ENCODE measurements at regions not wholly inside any gene's neighbourhood (a gene's known extent, or its start where the extent isn't known, plus 50 kb on each side); places are given as distances from the start of the nearest gene placed in this dataset.

GRCh38 chr2:195307751-195308150 is 349.3 kb upstream of the SLC39A10 start:
- no peaks in the 10 kb centered on the region for H3K4me1 ChIP-seq (ENCODE audit: control insufficient read depth, insufficient read depth, low read length)
- no peaks in the 10 kb centered on the region for H3K27me3 ChIP-seq (ENCODE audit: control insufficient read depth, insufficient read depth, low read length, poor library complexity, severe bottlenecking)
- WGBS, 2 experiments, result 37 to 41% methylated on average over 7 of the region's 7 CpGs
- H3K9me3 ChIP-seq (ENCODE audit: control insufficient read depth, low read length), result no peaks in the 10 kb centered on the region
- H3K27ac ChIP-seq (ENCODE audit: insufficient read depth, low read depth, low read length, poor library complexity, severe bottlenecking), result no peak overlapping the region
- no peaks in the 10 kb centered on the region for H3K36me3 ChIP-seq (ENCODE audit: control insufficient read depth, insufficient read depth, low read length)
- H3K4me3 ChIP-seq (ENCODE audit: insufficient read depth, low read depth, low read length), result no peak overlapping the region

DNA sequence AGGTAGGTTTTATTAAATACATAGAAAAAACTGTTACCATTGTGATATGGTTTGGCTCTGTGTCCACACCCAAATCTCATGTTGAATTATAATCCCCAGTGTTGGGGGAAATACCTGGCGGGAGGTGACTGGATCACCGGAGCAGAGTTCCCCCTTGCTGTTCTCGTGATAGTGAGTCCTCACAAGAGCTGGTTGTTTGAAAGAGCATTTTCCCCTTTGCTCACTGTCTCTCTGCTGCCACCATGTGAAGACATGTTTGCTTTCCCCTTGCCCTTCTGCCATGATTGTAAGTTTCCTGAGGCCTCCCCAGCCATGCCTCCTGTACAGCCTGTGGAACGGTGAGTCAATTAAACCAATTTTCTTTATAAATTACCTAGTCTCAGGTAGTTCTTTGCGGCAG is 352.7 kb upstream of the SLC39A10 start:
- no peaks in the 10 kb centered on the region for H3K9me3 ChIP-seq (ENCODE audit: control insufficient read depth, low read length)
- H3K27me3 ChIP-seq (ENCODE audit: control insufficient read depth, insufficient read depth, low read length, poor library complexity, severe bottlenecking), result no peaks in the 10 kb centered on the region
- 74 to 75% methylated on average over 4 to 5 of the region's 5 CpGs for WGBS, 2 experiments

GRCh38 chr2:195300631-195301030 is 356.4 kb upstream of the SLC39A10 start:
- H3K4me3 ChIP-seq (ENCODE audit: insufficient read depth, low read depth, low read length), result no peak overlapping the region
- H3K27me3 ChIP-seq (ENCODE audit: control insufficient read depth, insufficient read depth, low read length, poor library complexity, severe bottlenecking), result no peaks in the 10 kb centered on the region
- H3K9me3 ChIP-seq (ENCODE audit: control insufficient read depth, low read length), result no peaks in the 10 kb centered on the region
- H3K4me1 ChIP-seq (ENCODE audit: control insufficient read depth, insufficient read depth, low read length), result no peaks in the 10 kb centered on the region
- 83% methylated on average over 1 of the region's 2 CpGs; no CpG with 5 or more reads in 1 of the 2 experiments for WGBS, 2 experiments
- no peaks in the 10 kb centered on the region for H3K36me3 ChIP-seq (ENCODE audit: control insufficient read depth, insufficient read depth, low read length)
- no peak overlapping the region for H3K27ac ChIP-seq (ENCODE audit: insufficient read depth, low read depth, low read length, poor library complexity, severe bottlenecking)

More for the DNA sequence above, 352.7 kb upstream of the SLC39A10 start:
- Histone ChIP-seq H3K4me3 (ENCODE audit: insufficient read depth, low read depth, low read length) (no peak overlapping the region), H3K36me3 (ENCODE audit: control insufficient read depth, insufficient read depth, low read length) (no peaks in the 10 kb centered on the region), H3K4me1 (ENCODE audit: control insufficient read depth, insufficient read depth, low read length) (no peaks in the 10 kb centered on the region), H3K27ac (ENCODE audit: insufficient read depth, low read depth, low read length, poor library complexity, severe bottlenecking) (no peak overlapping the region)

DNA sequence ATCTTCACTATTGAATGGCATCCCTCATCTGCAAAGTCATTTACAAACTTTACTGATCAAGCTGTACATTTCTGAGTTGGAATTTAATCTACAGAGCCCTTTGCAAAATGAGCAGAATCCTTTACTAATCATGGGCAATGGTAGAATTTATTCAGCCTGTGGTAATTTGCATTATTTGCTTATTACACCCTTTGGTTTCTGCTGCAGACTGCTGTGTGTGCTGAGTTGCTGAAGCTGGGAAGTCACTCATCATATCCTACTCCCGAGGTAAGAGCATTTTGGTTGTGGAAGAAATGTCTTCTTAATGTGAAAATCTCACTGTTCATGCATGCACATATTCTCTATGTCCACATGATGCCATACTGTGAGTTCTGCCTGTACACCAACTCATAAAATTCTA is 357.4 kb upstream of the SLC39A10 start:
- Histone ChIP-seq H3K4me3 (ENCODE audit: insufficient read depth, low read depth, low read length) (no peak overlapping the region), H3K9me3 (ENCODE audit: control insufficient read depth, low read length) (no peaks in the 10 kb centered on the region), H3K4me1 (ENCODE audit: control insufficient read depth, insufficient read depth, low read length) (no peaks in the 10 kb centered on the region), H3K27me3 (ENCODE audit: control insufficient read depth, insufficient read depth, low read length, poor library complexity, severe bottlenecking) (no peaks in the 10 kb centered on the region), H3K36me3 (ENCODE audit: control insufficient read depth, insufficient read depth, low read length) (no peaks in the 10 kb centered on the region), H3K27ac (ENCODE audit: insufficient read depth, low read depth, low read length, poor library complexity, severe bottlenecking) (no peak overlapping the region)
- 71% methylated on average over 1 of the region's 1 CpG; no CpG with 5 or more reads in 1 of the 2 experiments for WGBS, 2 experiments

- H3K36me3 ChIP-seq (ENCODE audit: control insufficient read depth, insufficient read depth, low read length), result no peaks in the 10 kb centered on the region
- no peaks in the 10 kb centered on the region for H3K4me1 ChIP-seq (ENCODE audit: control insufficient read depth, insufficient read depth, low read length)
- H3K9me3 ChIP-seq (ENCODE audit: control insufficient read depth, low read length), result no peaks in the 10 kb centered on the region
- no peaks in the 10 kb centered on the region for H3K27me3 ChIP-seq (ENCODE audit: control insufficient read depth, insufficient read depth, low read length, poor library complexity, severe bottlenecking)
- H3K4me3 ChIP-seq (ENCODE audit: insufficient read depth, low read depth, low read length), result no peak overlapping the region
- no peak overlapping the region for H3K27ac ChIP-seq (ENCODE audit: insufficient read depth, low read depth, low read length, poor library complexity, severe bottlenecking)
- WGBS, 2 experiments, result 81 to 94% methylated on average over 1 of the region's 1 CpG
Measured at GRCh38 chr2:195296490-195296889, 360.5 kb upstream of the SLC39A10 start.

DNA sequence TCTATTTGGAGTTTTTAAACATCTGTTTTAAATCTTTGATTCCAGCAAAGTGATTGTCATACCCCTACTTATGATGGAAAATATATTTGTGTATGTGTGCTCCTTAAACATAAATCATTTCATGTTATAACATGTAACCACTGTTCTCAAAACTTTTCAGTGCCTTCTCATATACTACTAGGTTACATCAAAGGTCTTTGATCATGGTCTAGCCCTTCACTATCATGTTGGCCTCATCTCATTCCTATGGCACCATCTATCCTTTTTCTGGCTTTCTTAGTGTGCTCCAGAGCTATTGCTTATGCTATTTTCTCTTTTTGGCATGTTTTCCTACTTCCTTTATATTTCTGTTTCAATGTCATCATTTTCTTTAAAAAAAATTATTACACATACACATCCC is 367.9 kb upstream of the SLC39A10 start:
- H3K4me3 ChIP-seq (ENCODE audit: insufficient read depth, low read depth, low read length), result no peak overlapping the region
- no peaks in the 10 kb centered on the region for H3K36me3 ChIP-seq (ENCODE audit: control insufficient read depth, insufficient read depth, low read length)
- no peaks in the 10 kb centered on the region for H3K9me3 ChIP-seq (ENCODE audit: control insufficient read depth, low read length)
- no peaks in the 10 kb centered on the region for H3K27me3 ChIP-seq (ENCODE audit: control insufficient read depth, insufficient read depth, low read length, poor library complexity, severe bottlenecking)
- no peak overlapping the region for H3K27ac ChIP-seq (ENCODE audit: insufficient read depth, low read depth, low read length, poor library complexity, severe bottlenecking)
- no peaks in the 10 kb centered on the region for H3K4me1 ChIP-seq (ENCODE audit: control insufficient read depth, insufficient read depth, low read length)

- Histone ChIP-seq H3K4me3 (ENCODE audit: insufficient read depth, low read depth, low read length) (no peak overlapping the region), H3K27me3 (ENCODE audit: control insufficient read depth, insufficient read depth, low read length, poor library complexity, severe bottlenecking) (no peaks in the 10 kb centered on the region), H3K4me1 (ENCODE audit: control insufficient read depth, insufficient read depth, low read length) (no peaks in the 10 kb centered on the region), H3K36me3 (ENCODE audit: control insufficient read depth, insufficient read depth, low read length) (no peaks in the 10 kb centered on the region), H3K9me3 (ENCODE audit: control insufficient read depth, low read length) (no peaks in the 10 kb centered on the region), H3K27ac (ENCODE audit: insufficient read depth, low read depth, low read length, poor library complexity, severe bottlenecking) (no peak overlapping the region)
- 89 to 90% methylated on average over 1 of the region's 1 CpG for WGBS, 2 experiments
Measured at GRCh38 chr2:195279840-195280427, 377.1 kb upstream of the SLC39A10 start.

DNA sequence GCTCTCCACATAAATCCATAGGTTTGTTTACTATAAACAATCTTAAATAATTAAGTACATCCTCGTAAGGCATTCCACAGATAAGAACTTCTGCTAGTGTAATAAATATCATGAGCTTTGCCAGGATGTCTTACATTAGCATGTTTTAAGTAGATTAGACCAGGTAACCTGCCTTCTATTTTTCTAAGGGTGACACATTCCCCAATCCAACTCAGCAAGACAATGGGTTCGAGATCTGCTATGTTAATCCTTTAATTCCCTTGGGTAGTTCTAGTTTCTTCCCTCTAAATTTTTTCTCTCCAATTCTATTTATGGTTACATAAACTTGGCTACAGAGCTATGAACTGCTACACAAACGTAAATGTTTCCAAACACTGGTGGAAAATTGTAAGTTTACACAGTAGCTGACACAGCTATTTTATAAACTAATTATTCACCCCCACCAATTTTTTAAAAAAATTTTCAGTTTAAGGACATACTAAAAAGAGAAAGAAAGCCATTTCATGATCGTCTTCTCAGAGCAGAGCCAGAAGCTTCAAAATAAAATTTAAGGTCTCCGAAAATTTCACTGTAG is 386.5 kb upstream of the SLC39A10 start:
- no peak overlapping the region for H3K27ac ChIP-seq (ENCODE audit: insufficient read depth, low read depth, low read length, poor library complexity, severe bottlenecking)
- no peaks in the 10 kb centered on the region for H3K27me3 ChIP-seq (ENCODE audit: control insufficient read depth, insufficient read depth, low read length, poor library complexity, severe bottlenecking)
- H3K4me3 ChIP-seq (ENCODE audit: insufficient read depth, low read depth, low read length), result no peak overlapping the region
- H3K36me3 ChIP-seq (ENCODE audit: control insufficient read depth, insufficient read depth, low read length), result no peaks in the 10 kb centered on the region
- H3K4me1 ChIP-seq (ENCODE audit: control insufficient read depth, insufficient read depth, low read length), result no peaks in the 10 kb centered on the region
- H3K9me3 ChIP-seq (ENCODE audit: control insufficient read depth, low read length), result no peaks in the 10 kb centered on the region
- 87 to 88% methylated on average over 3 to 5 of the region's 5 CpGs for WGBS, 2 experiments

DNA sequence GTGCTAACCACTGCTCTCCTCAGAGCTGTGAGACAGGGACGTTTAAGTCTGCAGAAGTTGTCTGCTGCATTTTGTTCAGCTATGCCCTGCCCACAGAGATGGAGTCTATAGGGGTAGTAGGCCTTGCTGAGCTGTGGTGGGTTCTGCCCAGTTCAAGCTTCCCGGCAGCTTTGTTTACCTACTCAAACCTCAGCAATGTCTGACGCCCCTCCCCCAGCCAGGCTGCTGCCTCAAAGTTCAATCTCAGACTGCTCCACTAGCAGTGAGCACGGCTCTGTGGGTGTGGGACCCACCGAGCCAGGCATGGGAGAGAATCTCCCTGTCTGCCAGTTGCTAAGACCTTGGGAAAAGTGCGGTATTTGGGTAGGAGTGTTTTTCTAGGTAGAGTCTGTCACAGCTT is 387.8 kb upstream of the SLC39A10 start:
- Histone ChIP-seq H3K4me1 (ENCODE audit: control insufficient read depth, insufficient read depth, low read length) (no peaks in the 10 kb centered on the region), H3K4me3 (ENCODE audit: insufficient read depth, low read depth, low read length) (no peak overlapping the region), H3K27ac (ENCODE audit: insufficient read depth, low read depth, low read length, poor library complexity, severe bottlenecking) (no peak overlapping the region), H3K9me3 (ENCODE audit: control insufficient read depth, low read length) (no peaks in the 10 kb centered on the region), H3K27me3 (ENCODE audit: control insufficient read depth, insufficient read depth, low read length, poor library complexity, severe bottlenecking) (no peaks in the 10 kb centered on the region), H3K36me3 (ENCODE audit: control insufficient read depth, insufficient read depth, low read length) (no peaks in the 10 kb centered on the region)
- WGBS, 2 experiments, result 92 to 93% methylated on average over 6 of the region's 6 CpGs

- H3K4me3 ChIP-seq (ENCODE audit: insufficient read depth, low read depth, low read length), result no peak overlapping the region
- no peaks in the 10 kb centered on the region for H3K27me3 ChIP-seq (ENCODE audit: control insufficient read depth, insufficient read depth, low read length, poor library complexity, severe bottlenecking)
- no peak overlapping the region for H3K27ac ChIP-seq (ENCODE audit: insufficient read depth, low read depth, low read length, poor library complexity, severe bottlenecking)
- 90 to 100% methylated on average over 3 to 4 of the region's 4 CpGs for WGBS, 2 experiments
- no peaks in the 10 kb centered on the region for H3K36me3 ChIP-seq (ENCODE audit: control insufficient read depth, insufficient read depth, low read length)
- no peaks in the 10 kb centered on the region for H3K4me1 ChIP-seq (ENCODE audit: control insufficient read depth, insufficient read depth, low read length)
- H3K9me3 ChIP-seq (ENCODE audit: control insufficient read depth, low read length), result no peaks in the 10 kb centered on the region
Measured at GRCh38 chr2:195257979-195258378, 399.0 kb upstream of the SLC39A10 start.
